ENCODE measurements at regions not wholly inside any gene's neighbourhood (a gene's known extent, or its start where the extent isn't known, plus 50 kb on each side); places are given as distances from the start of the nearest gene placed in this dataset.

DNA sequence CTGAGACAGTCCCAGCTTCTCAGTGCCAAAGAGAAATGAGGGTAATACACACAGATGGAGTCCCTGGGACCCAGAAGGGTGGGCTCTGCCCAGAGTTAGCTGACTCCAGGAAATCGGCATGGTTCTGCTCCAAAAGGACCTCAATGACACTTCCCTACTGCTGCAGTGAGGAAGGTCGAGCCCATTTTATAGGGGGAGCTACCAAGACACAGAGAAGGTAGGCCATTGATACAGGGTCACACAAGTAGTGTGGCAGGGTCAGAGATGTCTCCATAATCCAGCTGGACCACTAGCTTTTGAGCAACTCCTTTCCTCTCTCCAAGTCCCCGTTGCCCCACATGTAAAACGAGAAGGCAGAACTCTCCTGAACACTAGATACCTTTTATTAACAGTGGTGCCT, 276.9 kb downstream of the MYCN start:
- Histone ChIP-seq H3K79me1 (ENCODE audit: low read depth in 1 of 2, low read length in 2 of 2) (no peaks in the 10 kb centered on the region), H3K4me1 (ENCODE audit: control insufficient read depth, insufficient read depth, low read length) (no peaks in the 10 kb centered on the region), H3K14ac (replicated peaks; ENCODE audit: low read depth, low read length) (no peak overlapping the region), H2BK15ac (ENCODE audit: low read depth, low read length) (no peak overlapping the region), H3K27ac (ENCODE audit: insufficient read depth, low read length) (no peak overlapping the region), H3K36me3 (ENCODE audit: control insufficient read depth, insufficient read depth, low read length) (no peaks in the 10 kb centered on the region), H4K5ac (ENCODE audit: low read depth, low read length) (no peak overlapping the region), H4K20me1 (ENCODE audit: insufficient read depth, low read length) (no peaks in the 10 kb centered on the region), H2AFZ (replicated peaks; ENCODE audit: low read length, poor library complexity) (no peak overlapping the region), H3K27me3 (ENCODE audit: control insufficient read depth, insufficient read depth, low read length) (no peaks in the 10 kb centered on the region), H3K9me1 (ENCODE audit: insufficient read depth, low read length) (no peaks in the 10 kb centered on the region), H4K8ac (ENCODE audit: low read depth in 2 of 2, low read length in 2 of 2) (no peak overlapping the region), H3K4me3 (ENCODE audit: insufficient read depth, low read depth, low read length) (no peak overlapping the region), H3K4me2 (ENCODE audit: low read depth, low read length) (no peak overlapping the region), H2AK5ac (ENCODE audit: low read depth, low read length) (no peak overlapping the region), H3K9ac (ENCODE audit: low read depth, low read length) (no peak overlapping the region), H3K18ac (ENCODE audit: low read depth, low read length) (no peak overlapping the region), H2BK20ac (ENCODE audit: low read depth, low read length) (no peak overlapping the region), H3K4ac (ENCODE audit: low read depth, low read length) (no peak overlapping the region), H2BK120ac (ENCODE audit: low read depth, low read length) (no peak overlapping the region), H2AK9ac (replicated peaks; ENCODE audit: low read depth, low read length, poor library complexity) (no peak overlapping the region), H4K91ac (ENCODE audit: insufficient read depth, low read depth, low read length) (no peak overlapping the region), H3K56ac (ENCODE audit: extremely low read depth, insufficient read depth, low read length) (no peak overlapping the region), H2BK5ac (ENCODE audit: low read depth, low read length, poor library complexity, severe bottlenecking) (no peak overlapping the region), H3K9me3 (ENCODE audit: control insufficient read depth, insufficient read depth, low read length) (peaks cover 27% of the 10 kb centered on the region), H3K23ac (ENCODE audit: low read depth, low read length) (no peak overlapping the region)
- no peak for DNase-seq
- dilution Hi-C loops (cut with HindIII; ENCODE audit: low sequenced_read_pairs, unreplicated experiment) (no loop called here), intact Hi-C loops (cut with micrococcal nuclease) (no loop called here), in situ Hi-C loops (cut with MboI; ENCODE audit: low sequenced_read_pairs) (no loop called here)
- no CpG with 5 or more reads among the region's 4 CpGs for WGBS, 2 experiments (ENCODE audit: extremely low coverage in 2 of 2, insufficient read length in 1 of 2)
- no TSS peak for BruUV-seq (replicated peaks)
- ChIA-PET CTCF (no interaction called here), POLR2A (ENCODE audit: unreplicated experiment) (no interaction called here)
- TF ChIP-seq RAD21 (IDR thresholded peaks at IDR 0.05; ENCODE audit: low read length) (no peak), BHLHE40 (IDR thresholded peaks at IDR 0.05; ENCODE audit: low read depth, low read length) (no peak), CHD1 (IDR thresholded peaks at IDR 0.05; ENCODE audit: low read depth, low read length) (no peak), POLR2A (IDR thresholded peaks at IDR 0.05; ENCODE audit: low read depth, low read length) (no peak), RFX5 (IDR thresholded peaks at IDR 0.05; ENCODE audit: low read depth, low read length) (no peak), CEBPB (IDR thresholded peaks at IDR 0.05; ENCODE audit: low read depth, low read length) (no peak), RCOR1 (IDR thresholded peaks at IDR 0.05; ENCODE audit: insufficient replicate concordance, low read length) (no peak), MAFK (IDR thresholded peaks at IDR 0.05; ENCODE audit: low read depth, low read length) (no peak), NFE2L2 (IDR thresholded peaks at IDR 0.05; ENCODE audit: low read depth, low read length) (no peak), MAZ (IDR thresholded peaks at IDR 0.05; ENCODE audit: borderline replicate concordance, low read depth, low read length) (no peak)
- TF ChIP-seq, protein P1, sequence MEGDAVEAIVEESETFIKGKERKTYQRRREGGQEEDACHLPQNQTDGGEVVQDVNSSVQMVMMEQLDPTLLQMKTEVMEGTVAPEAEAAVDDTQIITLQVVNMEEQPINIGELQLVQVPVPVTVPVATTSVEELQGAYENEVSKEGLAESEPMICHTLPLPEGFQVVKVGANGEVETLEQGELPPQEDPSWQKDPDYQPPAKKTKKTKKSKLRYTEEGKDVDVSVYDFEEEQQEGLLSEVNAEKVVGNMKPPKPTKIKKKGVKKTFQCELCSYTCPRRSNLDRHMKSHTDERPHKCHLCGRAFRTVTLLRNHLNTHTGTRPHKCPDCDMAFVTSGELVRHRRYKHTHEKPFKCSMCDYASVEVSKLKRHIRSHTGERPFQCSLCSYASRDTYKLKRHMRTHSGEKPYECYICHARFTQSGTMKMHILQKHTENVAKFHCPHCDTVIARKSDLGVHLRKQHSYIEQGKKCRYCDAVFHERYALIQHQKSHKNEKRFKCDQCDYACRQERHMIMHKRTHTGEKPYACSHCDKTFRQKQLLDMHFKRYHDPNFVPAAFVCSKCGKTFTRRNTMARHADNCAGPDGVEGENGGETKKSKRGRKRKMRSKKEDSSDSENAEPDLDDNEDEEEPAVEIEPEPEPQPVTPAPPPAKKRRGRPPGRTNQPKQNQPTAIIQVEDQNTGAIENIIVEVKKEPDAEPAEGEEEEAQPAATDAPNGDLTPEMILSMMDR (conservative IDR thresholded peaks at IDR 0.05; ENCODE audit: low read depth, low read length) = no peak
- TF ChIP-seq, protein P2, sequence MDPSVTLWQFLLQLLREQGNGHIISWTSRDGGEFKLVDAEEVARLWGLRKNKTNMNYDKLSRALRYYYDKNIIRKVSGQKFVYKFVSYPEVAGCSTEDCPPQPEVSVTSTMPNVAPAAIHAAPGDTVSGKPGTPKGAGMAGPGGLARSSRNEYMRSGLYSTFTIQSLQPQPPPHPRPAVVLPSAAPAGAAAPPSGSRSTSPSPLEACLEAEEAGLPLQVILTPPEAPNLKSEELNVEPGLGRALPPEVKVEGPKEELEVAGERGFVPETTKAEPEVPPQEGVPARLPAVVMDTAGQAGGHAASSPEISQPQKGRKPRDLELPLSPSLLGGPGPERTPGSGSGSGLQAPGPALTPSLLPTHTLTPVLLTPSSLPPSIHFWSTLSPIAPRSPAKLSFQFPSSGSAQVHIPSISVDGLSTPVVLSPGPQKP (IDR thresholded peaks at IDR 0.05; ENCODE audit: borderline replicate concordance, low read depth, low read length) = no peak
- ATAC-seq (ENCODE audit: low read depth) = no peak

Measured in IMR-90 (cell line).